SK-N-SH (cell line): ENCODE measurements at regions not wholly inside any gene's neighbourhood (a gene's known extent, or its start where the extent isn't known, plus 50 kb on each side); places are given as distances from the start of the nearest gene placed in this dataset.

ENCODE experiments used
- EP300 ChIP-seq, 2 experiments: IDR thresholded peaks; 2 replicates each; pipeline versions ENCODE4 v1.4.0 to v1.6.1; 2012; ENCODE audit warnings: borderline replicate concordance in 1 of 2, low read depth in 1 of 2, low read length in 1 of 2
- FOSL2 ChIP-seq: IDR thresholded peaks from 2 replicates; pipeline ENCODE4 v1.4.0; 2012; ENCODE audit warnings: low read depth, mild to moderate bottlenecking, moderate library complexity, borderline replicate concordance
- FOXJ3 ChIP-seq: sonication (generic); formaldehyde crosslinking; IDR thresholded peaks from 2 replicates; pipeline ENCODE4 v1.5.1; 2020; ENCODE audit warnings: mild to moderate bottlenecking, missing genetic modification reagents
- GABPA ChIP-seq: IDR thresholded peaks from 2 replicates; pipeline ENCODE4 v1.4.0; 2012; ENCODE audit warnings: low read depth, mild to moderate bottlenecking
- POLR2AphosphoS5 ChIP-seq: IDR thresholded peaks from 2 replicates; pipeline ENCODE4 v1.6.1; 2012; ENCODE audit warnings: low read depth, low read length
- RAD21 ChIP-seq: IDR thresholded peaks from 2 replicates; pipeline ENCODE4 v1.6.1; 2012; ENCODE audit warnings: mild to moderate bottlenecking, low read length
- SIN3A ChIP-seq: IDR thresholded peaks from 2 replicates; pipeline ENCODE4 v1.6.1; 2012; ENCODE audit warnings: low read depth, mild to moderate bottlenecking, low read length, moderate library complexity, borderline replicate concordance
- SMC3 ChIP-seq: IDR thresholded peaks from 2 replicates; pipeline ENCODE4 v1.6.1; 2012; ENCODE audit warnings: low read depth, low read length, improper control_type of control experiment
- TCF12 ChIP-seq: IDR thresholded peaks from 2 replicates; pipeline ENCODE4 v1.4.0; 2012
- YY1 ChIP-seq: IDR thresholded peaks from 2 replicates; pipeline ENCODE4 v1.4.0; 2012; ENCODE audit warnings: low read depth, mild to moderate bottlenecking
- TF ChIP-seq, protein P1 (sequence below): fragments of 200-600 bp; sonication (generic); IDR thresholded peaks from 2 replicates; pipeline ENCODE4 v1.6.1; 2017; ENCODE audit warnings: antibody characterized with exemption, mild to moderate bottlenecking, moderate library complexity
- TF ChIP-seq, protein P2 (sequence below): IDR thresholded peaks from 2 replicates; pipeline ENCODE4 v1.6.1; 2012; ENCODE audit warnings: mild to moderate bottlenecking, low read depth, low read length, moderate library complexity

DNA sequence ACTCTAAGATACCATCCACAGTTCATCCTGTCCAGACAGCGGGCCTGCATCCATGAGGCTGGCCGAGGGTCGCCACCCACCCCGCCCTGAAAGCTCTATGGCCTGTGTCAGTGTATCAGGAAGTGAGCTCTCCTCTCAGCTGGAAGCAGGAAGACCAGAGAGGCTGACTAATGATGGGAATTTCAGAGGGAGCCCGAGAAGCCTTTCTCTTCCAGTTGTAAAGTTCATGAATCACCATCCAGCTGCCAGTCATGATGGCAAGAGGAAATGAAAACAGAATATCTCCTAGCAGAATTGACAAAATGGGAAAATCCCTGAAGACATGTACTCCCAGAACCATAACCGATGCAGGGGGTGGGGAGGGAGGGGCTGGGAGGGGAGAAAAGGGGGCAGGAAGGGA, 109.6 kb upstream of the RPS6KA2 start:
- TF ChIP-seq RAD21 (no peak), EP300 (IDR thresholded peaks at IDR 0.05; ENCODE audit: borderline replicate concordance in 1 of 2, low read depth in 1 of 2, low read length in 1 of 2) (no peak), SIN3A (no peak), POLR2AphosphoS5 (no peak), FOSL2 (no peak), TCF12 (no peak), YY1 (no peak), FOXJ3 (no peak), GABPA (no peak), SMC3 (no peak)
- TF ChIP-seq, protein P1, sequence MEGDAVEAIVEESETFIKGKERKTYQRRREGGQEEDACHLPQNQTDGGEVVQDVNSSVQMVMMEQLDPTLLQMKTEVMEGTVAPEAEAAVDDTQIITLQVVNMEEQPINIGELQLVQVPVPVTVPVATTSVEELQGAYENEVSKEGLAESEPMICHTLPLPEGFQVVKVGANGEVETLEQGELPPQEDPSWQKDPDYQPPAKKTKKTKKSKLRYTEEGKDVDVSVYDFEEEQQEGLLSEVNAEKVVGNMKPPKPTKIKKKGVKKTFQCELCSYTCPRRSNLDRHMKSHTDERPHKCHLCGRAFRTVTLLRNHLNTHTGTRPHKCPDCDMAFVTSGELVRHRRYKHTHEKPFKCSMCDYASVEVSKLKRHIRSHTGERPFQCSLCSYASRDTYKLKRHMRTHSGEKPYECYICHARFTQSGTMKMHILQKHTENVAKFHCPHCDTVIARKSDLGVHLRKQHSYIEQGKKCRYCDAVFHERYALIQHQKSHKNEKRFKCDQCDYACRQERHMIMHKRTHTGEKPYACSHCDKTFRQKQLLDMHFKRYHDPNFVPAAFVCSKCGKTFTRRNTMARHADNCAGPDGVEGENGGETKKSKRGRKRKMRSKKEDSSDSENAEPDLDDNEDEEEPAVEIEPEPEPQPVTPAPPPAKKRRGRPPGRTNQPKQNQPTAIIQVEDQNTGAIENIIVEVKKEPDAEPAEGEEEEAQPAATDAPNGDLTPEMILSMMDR = no peak
- TF ChIP-seq, protein P2, sequence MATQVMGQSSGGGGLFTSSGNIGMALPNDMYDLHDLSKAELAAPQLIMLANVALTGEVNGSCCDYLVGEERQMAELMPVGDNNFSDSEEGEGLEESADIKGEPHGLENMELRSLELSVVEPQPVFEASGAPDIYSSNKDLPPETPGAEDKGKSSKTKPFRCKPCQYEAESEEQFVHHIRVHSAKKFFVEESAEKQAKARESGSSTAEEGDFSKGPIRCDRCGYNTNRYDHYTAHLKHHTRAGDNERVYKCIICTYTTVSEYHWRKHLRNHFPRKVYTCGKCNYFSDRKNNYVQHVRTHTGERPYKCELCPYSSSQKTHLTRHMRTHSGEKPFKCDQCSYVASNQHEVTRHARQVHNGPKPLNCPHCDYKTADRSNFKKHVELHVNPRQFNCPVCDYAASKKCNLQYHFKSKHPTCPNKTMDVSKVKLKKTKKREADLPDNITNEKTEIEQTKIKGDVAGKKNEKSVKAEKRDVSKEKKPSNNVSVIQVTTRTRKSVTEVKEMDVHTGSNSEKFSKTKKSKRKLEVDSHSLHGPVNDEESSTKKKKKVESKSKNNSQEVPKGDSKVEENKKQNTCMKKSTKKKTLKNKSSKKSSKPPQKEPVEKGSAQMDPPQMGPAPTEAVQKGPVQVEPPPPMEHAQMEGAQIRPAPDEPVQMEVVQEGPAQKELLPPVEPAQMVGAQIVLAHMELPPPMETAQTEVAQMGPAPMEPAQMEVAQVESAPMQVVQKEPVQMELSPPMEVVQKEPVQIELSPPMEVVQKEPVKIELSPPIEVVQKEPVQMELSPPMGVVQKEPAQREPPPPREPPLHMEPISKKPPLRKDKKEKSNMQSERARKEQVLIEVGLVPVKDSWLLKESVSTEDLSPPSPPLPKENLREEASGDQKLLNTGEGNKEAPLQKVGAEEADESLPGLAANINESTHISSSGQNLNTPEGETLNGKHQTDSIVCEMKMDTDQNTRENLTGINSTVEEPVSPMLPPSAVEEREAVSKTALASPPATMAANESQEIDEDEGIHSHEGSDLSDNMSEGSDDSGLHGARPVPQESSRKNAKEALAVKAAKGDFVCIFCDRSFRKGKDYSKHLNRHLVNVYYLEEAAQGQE = no peak
